ENCODE measurements at regions not wholly inside any gene's neighbourhood (a gene's known extent, or its start where the extent isn't known, plus 50 kb on each side); places are given as distances from the start of the nearest gene placed in this dataset.

GRCh38 chr14:98751110-98751509, 520.9 kb downstream of the BCL11B start:
- no peak for DNase-seq (ENCODE audit: low spot score)

GRCh38 chr14:98752660-98753059, 519.3 kb downstream of the BCL11B start:
- no peak for DNase-seq (ENCODE audit: low spot score)

GRCh38 chr14:98754343-98755020, 517.5 kb downstream of the BCL11B start:
- no peak for DNase-seq (ENCODE audit: low spot score)

DNA sequence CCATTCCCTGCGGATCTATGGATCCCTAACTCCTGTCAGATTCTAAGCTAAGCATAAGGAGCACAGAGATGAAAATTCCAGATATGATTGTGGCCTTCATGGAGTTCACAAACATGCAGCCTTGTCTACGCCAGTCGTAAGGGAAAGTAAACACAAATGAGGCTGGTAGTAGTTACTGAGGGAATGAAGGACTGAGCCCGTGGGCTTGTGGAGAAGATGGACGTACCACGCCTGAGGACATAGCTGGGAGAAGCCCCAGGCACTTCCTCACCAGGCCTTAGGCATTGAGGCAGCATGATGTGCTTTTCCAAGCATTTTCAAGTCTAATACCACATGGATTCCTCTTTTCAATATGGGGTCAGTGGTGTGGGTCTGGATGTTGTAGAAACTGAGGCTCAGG, 515.2 kb downstream of the BCL11B start:
- DNase-seq (ENCODE audit: low spot score): no peak

GRCh38 chr14:98758440-98758839, 513.6 kb downstream of the BCL11B start:
- no peak for DNase-seq (ENCODE audit: low spot score)

GRCh38 chr14:98761993-98762392, 510.0 kb downstream of the BCL11B start:
- DNase-seq (ENCODE audit: low spot score): no peak

- no peak for DNase-seq (ENCODE audit: low spot score)
These were observed 505.2 kb downstream of the BCL11B start for GRCh38 chr14:98766818-98767217.

DNA sequence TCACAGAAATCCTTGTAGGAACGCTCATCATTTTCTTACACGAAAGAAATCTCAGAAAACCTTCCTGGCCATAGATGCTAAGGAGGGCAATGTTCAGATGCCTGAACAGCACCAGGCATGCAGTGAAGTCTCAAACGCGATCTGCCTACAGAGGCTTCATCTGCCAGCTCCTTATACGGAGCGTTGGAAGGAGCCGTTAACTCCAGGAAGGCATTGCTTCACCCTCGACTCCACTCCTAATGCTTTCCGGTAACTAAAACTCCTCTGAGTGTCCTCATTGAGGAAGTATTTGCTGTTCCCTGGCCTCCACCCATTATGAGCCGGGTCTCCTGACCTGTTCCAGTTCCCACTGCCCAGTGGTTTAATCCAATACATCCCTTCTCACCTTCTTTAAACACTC, 502.7 kb downstream of the BCL11B start:
- DNase-seq (ENCODE audit: low spot score): no peak

- no peak for DNase-seq (ENCODE audit: low spot score)
These were observed 501.8 kb downstream of the BCL11B start for GRCh38 chr14:98770151-98770550.

DNA sequence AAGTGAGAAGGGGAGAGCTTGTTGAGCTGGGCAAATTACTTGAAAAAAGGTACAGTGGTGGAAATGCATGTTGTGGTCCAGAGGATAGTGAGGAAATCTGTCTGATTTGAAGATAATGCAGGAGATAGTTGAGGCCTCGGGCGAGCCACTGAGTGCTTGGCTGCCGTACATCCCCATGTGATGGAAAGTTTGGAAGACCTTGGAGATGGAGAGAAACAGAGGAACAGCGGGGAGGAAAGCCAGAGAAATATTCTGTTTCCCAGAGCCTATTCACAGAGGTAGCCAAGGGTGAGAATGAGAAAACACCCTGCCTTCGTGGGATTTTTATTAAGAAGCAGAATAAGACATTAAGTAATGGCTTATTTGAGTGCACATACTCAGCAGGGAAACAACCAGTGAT, 498.2 kb downstream of the BCL11B start:
- no peak for DNase-seq (ENCODE audit: low spot score)

GRCh38 chr14:98775892-98776291, 496.1 kb downstream of the BCL11B start:
- no peak for DNase-seq (ENCODE audit: low spot score)

GRCh38 chr14:98782062-98782461, 489.9 kb downstream of the BCL11B start:
- DNase-seq (ENCODE audit: low spot score): no peak

DNA sequence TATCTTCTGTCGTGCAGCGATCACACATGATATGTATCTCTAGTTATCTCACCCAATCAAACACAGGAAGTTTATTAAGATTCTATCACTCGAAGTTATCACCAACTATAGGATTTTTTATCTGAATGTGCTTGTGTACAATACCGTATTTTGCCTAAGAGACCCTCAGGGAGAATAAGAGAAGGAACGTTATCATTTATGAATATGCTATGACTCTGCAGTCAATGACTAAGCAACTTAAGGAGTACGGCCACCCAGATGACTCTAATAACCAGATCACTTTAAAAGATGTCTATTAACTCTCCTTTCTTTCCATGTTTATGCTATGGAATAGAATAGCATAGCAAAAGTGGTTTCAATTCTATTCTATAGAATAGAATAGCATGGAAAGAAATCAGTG, 486.4 kb downstream of the BCL11B start:
- DNase-seq (ENCODE audit: low spot score): no peak

DNA sequence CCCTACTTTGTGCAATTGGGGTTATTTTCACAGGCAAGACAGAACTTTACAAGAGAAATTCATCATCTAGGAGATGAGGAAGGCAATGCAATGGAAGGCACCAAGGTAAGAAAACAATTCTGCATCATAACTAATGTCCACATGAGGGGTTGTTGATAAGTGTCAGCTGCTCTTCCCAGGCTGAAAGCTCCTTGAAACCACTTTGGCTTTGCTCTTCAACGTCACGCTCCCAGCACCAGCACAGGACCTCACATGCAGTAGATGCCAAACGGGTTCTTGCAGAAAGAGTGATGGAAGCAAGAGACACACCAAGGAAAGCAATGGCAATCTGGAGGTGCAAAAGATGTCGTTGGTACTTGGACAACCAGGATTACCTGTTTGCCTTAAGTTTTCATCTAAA, 485.5 kb downstream of the BCL11B start:
- no peak for DNase-seq (ENCODE audit: low spot score)

DNA sequence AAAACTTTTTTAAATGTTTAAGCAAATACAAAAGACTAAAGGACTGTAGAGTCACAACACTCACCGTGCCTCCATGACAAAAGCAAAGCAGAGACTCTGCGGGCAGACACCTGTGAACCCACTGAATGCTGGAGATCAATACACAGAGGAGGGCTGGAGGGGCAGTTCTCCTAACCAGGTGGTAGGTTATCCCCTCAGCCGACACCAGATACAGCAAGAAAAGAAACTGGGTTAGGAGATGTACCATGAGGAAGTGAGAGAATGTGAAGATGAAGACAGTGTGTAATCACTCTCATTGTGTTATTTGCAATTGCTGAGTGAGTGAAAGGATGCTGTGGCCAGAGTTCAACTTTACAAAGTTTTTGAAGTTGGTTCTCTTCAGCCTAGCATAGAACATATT, 480.3 kb downstream of the BCL11B start:
- no peak for DNase-seq (ENCODE audit: low spot score)

GRCh38 chr14:98792171-98792570, 479.8 kb downstream of the BCL11B start:
- no peak for DNase-seq (ENCODE audit: low spot score)

DNA sequence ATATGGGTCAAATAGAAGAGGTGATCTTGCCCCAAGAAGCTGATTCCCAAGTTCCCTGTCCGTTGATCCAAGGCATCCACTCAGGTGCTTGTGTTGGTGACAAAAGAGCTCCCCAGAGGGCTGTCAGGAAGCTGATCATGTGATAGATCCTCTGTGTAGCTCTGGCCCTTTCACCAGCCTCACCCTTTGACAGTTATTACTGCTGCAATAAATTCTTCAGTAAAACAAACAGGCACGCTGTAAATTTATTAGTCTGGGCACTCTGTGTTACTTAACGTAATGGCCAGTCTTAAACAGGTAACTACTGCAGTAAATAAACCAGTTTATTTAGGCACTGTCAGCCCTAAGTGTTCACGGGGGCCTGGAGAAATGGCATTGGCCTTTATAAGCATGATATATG, 473.9 kb downstream of the BCL11B start:
- no peak for DNase-seq (ENCODE audit: low spot score)

DNA sequence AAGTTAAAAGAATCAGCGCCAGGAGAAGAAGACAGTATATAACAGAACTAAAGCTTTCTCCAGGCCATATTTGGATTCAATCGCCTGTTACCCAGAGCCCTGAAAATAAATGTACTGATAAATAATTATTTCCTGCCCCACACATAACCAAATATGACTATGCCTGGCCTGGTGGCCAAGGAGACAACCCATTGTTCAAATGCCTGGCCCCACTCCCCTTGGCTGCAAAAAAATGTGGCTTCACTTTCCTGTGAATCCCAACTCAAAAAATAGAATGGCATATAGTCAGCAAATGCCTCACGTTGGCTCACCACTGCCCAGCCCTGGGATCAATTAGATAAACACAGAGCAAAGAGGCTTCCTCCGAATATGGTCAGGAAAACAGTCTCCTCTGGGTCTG, 472.1 kb downstream of the BCL11B start:
- DNase-seq (ENCODE audit: low spot score): no peak

DNA sequence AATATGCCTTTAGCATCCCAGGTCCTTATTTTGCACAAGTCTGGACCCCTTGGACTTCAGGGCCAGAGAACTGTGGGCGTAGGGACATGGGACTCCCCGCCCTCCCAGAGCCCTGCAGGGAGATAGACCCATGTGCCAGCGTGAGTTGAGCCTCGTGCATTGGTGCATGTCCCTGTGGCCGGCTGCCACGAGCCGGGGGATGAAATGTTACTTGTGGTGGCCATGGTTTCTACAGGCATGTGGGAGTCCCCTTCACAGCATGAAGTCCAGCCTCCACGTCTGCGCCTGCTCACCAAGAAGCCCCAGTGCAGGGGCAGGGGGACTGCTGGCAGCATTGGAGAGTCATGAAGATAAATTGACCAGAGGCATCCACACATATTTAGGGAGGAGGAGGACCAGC, 470.0 kb downstream of the BCL11B start:
- DNase-seq (ENCODE audit: low spot score): no peak

DNA sequence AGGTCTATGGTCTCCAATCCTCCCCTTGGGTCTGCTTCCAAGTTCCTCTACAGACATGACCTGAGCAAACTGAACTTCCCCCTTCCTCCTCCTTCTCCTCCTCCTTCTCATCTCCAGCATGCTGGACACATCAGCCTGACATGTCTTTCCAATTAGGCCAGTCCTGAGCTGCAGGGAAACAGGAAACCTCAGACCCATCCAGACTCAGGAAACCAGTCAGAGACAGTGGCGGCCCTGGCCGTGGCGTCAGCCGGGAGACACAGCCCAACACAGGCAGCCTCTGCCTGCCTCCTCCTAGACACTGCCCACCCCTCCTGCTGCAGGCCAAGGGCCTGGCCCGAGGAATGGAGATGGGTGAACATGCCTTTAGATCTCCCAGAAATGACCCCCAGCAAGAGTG, 468.8 kb downstream of the BCL11B start:
- DNase-seq (ENCODE audit: low spot score): no peak

DNA sequence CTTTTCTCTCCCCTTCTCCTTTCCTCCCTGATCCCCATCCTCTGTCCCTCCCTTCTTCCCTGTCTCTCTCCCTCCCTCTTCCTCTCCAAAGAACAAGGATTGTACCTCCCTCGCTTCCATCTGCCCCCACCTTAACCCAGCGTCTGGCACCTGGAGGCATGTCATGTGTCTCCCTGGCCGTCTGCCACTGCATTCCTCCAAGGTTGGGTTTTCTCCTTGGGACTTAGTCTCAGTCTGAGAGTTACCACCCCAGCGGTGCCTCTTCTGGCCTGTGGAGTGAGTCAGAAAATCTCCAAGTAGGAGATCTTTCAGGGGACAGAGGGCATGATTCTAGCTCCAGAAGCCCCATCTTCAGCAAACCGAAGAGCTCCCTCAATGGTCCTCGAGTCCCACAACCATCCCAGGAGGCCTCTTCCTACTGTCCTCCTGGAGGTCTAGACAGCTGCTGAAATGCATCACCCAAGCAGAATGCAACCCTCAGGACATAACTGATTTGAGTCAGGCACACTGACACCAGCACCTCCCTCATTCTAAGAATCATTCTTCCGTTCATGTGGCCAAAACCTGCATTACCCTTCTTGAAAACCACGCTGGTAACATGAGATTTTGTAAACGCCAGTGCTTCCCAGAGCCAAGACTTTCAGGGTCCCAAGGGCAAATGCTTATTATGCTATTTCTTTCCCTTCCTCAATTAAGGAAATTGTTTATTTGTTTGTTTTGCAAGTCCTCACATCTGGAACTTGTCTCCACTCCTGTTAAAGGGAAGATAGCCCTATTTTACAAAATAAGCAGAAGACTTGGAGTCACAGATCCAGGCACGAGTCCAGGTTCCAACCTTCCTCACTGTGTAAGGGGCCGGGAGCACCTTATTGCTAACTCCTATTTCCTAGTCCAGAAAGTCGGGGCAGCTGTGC, 463.2 kb downstream of the BCL11B start:
- DNase-seq (ENCODE audit: low spot score): no peak

DNA sequence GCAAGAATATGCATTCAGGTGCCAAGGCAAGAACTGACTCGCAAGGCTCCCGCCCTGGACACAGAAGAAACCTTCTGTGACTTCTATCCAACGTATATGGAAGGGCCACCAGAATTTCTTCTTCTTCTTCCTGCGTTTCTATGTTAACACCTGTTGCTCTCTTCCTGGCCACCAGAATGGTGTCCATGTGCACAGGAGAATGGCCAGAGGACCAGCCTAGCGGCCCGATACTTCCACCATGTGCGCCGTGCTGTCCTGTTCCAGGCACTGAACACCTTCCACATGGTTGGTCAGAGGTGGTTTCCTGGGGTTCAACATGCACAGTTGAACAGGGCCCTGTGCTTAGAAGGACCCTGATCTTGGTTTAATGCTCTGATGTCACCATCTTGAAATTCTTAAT, 455.8 kb downstream of the BCL11B start:
- no peak for DNase-seq (ENCODE audit: low spot score)

- DNase-seq (ENCODE audit: low spot score): no peak
These were observed 455.3 kb downstream of the BCL11B start for GRCh38 chr14:98816720-98817119.

Data from CD4-positive, alpha-beta T cell treated with Interleukin-15 for 4 hours (primary cell).